ENCODE measurements at regions not wholly inside any gene's neighbourhood (a gene's known extent, or its start where the extent isn't known, plus 50 kb on each side); places are given as distances from the start of the nearest gene placed in this dataset.

- TF ChIP-seq, protein P1, sequence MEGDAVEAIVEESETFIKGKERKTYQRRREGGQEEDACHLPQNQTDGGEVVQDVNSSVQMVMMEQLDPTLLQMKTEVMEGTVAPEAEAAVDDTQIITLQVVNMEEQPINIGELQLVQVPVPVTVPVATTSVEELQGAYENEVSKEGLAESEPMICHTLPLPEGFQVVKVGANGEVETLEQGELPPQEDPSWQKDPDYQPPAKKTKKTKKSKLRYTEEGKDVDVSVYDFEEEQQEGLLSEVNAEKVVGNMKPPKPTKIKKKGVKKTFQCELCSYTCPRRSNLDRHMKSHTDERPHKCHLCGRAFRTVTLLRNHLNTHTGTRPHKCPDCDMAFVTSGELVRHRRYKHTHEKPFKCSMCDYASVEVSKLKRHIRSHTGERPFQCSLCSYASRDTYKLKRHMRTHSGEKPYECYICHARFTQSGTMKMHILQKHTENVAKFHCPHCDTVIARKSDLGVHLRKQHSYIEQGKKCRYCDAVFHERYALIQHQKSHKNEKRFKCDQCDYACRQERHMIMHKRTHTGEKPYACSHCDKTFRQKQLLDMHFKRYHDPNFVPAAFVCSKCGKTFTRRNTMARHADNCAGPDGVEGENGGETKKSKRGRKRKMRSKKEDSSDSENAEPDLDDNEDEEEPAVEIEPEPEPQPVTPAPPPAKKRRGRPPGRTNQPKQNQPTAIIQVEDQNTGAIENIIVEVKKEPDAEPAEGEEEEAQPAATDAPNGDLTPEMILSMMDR (IDR thresholded peaks at IDR 0.05) = no peak
- TF ChIP-seq, protein P2, sequence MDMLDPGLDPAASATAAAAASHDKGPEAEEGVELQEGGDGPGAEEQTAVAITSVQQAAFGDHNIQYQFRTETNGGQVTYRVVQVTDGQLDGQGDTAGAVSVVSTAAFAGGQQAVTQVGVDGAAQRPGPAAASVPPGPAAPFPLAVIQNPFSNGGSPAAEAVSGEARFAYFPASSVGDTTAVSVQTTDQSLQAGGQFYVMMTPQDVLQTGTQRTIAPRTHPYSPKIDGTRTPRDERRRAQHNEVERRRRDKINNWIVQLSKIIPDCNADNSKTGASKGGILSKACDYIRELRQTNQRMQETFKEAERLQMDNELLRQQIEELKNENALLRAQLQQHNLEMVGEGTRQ (IDR thresholded peaks at IDR 0.05) = no peak
- TF ChIP-seq RCOR1 (IDR thresholded peaks at IDR 0.05; ENCODE audit: low read depth, low read length) = no peak
- TF ChIP-seq POLR2A (IDR thresholded peaks at IDR 0.05; ENCODE audit: low read length) = no peak
- TF ChIP-seq, protein P3, sequence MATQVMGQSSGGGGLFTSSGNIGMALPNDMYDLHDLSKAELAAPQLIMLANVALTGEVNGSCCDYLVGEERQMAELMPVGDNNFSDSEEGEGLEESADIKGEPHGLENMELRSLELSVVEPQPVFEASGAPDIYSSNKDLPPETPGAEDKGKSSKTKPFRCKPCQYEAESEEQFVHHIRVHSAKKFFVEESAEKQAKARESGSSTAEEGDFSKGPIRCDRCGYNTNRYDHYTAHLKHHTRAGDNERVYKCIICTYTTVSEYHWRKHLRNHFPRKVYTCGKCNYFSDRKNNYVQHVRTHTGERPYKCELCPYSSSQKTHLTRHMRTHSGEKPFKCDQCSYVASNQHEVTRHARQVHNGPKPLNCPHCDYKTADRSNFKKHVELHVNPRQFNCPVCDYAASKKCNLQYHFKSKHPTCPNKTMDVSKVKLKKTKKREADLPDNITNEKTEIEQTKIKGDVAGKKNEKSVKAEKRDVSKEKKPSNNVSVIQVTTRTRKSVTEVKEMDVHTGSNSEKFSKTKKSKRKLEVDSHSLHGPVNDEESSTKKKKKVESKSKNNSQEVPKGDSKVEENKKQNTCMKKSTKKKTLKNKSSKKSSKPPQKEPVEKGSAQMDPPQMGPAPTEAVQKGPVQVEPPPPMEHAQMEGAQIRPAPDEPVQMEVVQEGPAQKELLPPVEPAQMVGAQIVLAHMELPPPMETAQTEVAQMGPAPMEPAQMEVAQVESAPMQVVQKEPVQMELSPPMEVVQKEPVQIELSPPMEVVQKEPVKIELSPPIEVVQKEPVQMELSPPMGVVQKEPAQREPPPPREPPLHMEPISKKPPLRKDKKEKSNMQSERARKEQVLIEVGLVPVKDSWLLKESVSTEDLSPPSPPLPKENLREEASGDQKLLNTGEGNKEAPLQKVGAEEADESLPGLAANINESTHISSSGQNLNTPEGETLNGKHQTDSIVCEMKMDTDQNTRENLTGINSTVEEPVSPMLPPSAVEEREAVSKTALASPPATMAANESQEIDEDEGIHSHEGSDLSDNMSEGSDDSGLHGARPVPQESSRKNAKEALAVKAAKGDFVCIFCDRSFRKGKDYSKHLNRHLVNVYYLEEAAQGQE (IDR thresholded peaks at IDR 0.05) = no peak
- no peak for TF ChIP-seq ZFP36 (IDR thresholded peaks at IDR 0.05; ENCODE audit: borderline replicate concordance, partially characterized antibody)
- TF ChIP-seq MAX (IDR thresholded peaks at IDR 0.05) = no peak
- TF ChIP-seq POLR2AphosphoS2 (conservative IDR thresholded peaks at IDR 0.05; ENCODE audit: low read length) = no peak
Observed at GRCh38 chr11:98835335-98835734, 185.4 kb upstream of the CNTN5 start.

Measured in A549 (cell line).